GM23338 (cell line): ENCODE measurements at regions not wholly inside any gene's neighbourhood (a gene's known extent, or its start where the extent isn't known, plus 50 kb on each side); places are given as distances from the start of the nearest gene placed in this dataset.

Experiments used
- ATAC-seq: fragments of 200-7000 bp; cut with Tn5 transposase; 3 replicates; pipeline ENCODE4 v1.9.1; 2020
- DNase-seq: peaks from one replicate; pipeline ENCODE4 v3.0.0-alpha.2; 2015; ENCODE audit warnings: low spot score
- H2AFZ ChIP-seq: fragments of 200-600 bp; sonication (generic); 2 replicates; pipeline ENCODE4 v1.8.0; 2016; ENCODE audit warnings: antibody characterized with exemption, mild to moderate bottlenecking, moderate library complexity
- H3F3A ChIP-seq: fragments of 200-600 bp; sonication (generic); replicated peaks from 2 replicates; pipeline ENCODE4 v1.8.0; 2017; ENCODE audit warnings: antibody characterized with exemption, mixed run types, low read depth
- H3K27ac ChIP-seq: fragments of 200-600 bp; sonication (generic); 2 replicates; pipeline ENCODE4 v1.6.1; 2016; ENCODE audit warnings: low read depth
- H3K27me3 ChIP-seq: fragments of 200-600 bp; sonication (generic); 2 replicates; pipeline ENCODE4 v1.8.0; 2016; ENCODE audit warnings: mild to moderate bottlenecking, mixed run types, moderate library complexity; ENCODE audit not compliant: insufficient read depth
- H3K36me3 ChIP-seq: fragments of 200-600 bp; sonication (generic); 2 replicates; pipeline ENCODE4 v1.8.0; 2016; ENCODE audit warnings: mild to moderate bottlenecking; ENCODE audit not compliant: insufficient read depth
- H3K4me1 ChIP-seq: fragments of 200-600 bp; sonication (generic); 2 replicates; pipeline ENCODE4 v1.8.0; 2016; ENCODE audit warnings: mild to moderate bottlenecking, moderate library complexity; ENCODE audit not compliant: insufficient read depth
- H3K4me2 ChIP-seq: fragments of 200-600 bp; sonication (generic); 2 replicates; pipeline ENCODE4 v1.7.1; 2017; ENCODE audit warnings: mixed run types
- H3K4me3 ChIP-seq: fragments of 200-600 bp; sonication (generic); 2 replicates; pipeline ENCODE4 v1.6.1; 2016; ENCODE audit warnings: mixed run types
- H3K79me2 ChIP-seq: fragments of 200-600 bp; sonication (generic); replicated peaks from 2 replicates; pipeline ENCODE4 v1.8.0; 2017; ENCODE audit warnings: mild to moderate bottlenecking; ENCODE audit not compliant: insufficient read depth
- H3K9me2 ChIP-seq: fragments of 200-600 bp; sonication (generic); 2 replicates; pipeline ENCODE4 v1.8.0; 2017; ENCODE audit not compliant: insufficient read depth
- H4K20me1 ChIP-seq: fragments of 200-600 bp; sonication (generic); replicated peaks from 2 replicates; pipeline ENCODE4 v1.8.0; 2017; ENCODE audit warnings: mild to moderate bottlenecking; ENCODE audit not compliant: insufficient read depth
- H3K27ac Mint-ChIP-seq: 2 replicates; pipeline ENCODE4 v1.8.0; 2020; ENCODE audit warnings: inconsistent platforms, mild to moderate bottlenecking, moderate library complexity, mixed read lengths
- H3K27me3 Mint-ChIP-seq: 3 replicates; pipeline ENCODE4 v1.8.0; 2022; ENCODE audit warnings: low read depth, mild to moderate bottlenecking, moderate library complexity, mixed read lengths, inconsistent platforms; ENCODE audit not compliant: insufficient read depth, poor library complexity
- H3K36me3 Mint-ChIP-seq: 3 replicates; pipeline ENCODE4 v1.8.0; 2021; ENCODE audit warnings: low read depth, mild to moderate bottlenecking, inconsistent platforms, moderate library complexity, mixed read lengths
- H3K4me1 Mint-ChIP-seq: 3 replicates; pipeline ENCODE4 v1.8.0; 2020; ENCODE audit warnings: mild to moderate bottlenecking, inconsistent platforms, mixed read lengths
- H3K4me3 Mint-ChIP-seq: 3 replicates; pipeline ENCODE4 v1.8.0; 2021; ENCODE audit warnings: moderate library complexity, mild to moderate bottlenecking, inconsistent platforms, mixed read lengths
- H3K9me3 Mint-ChIP-seq: 3 replicates; pipeline ENCODE4 v1.8.0; 2020; ENCODE audit warnings: moderate library complexity, mild to moderate bottlenecking, inconsistent platforms, mixed read lengths
- ETS1 ChIP-seq: IDR thresholded peaks from 2 replicates; pipeline ENCODE4 v1.6.1; 2016; ENCODE audit warnings: antibody characterized with exemption
- EZH2 ChIP-seq: fragments of 200-600 bp; sonication (generic); IDR thresholded peaks from one replicate; pipeline ENCODE4 v1.8.0; 2017; ENCODE audit warnings: antibody characterized with exemption, mild to moderate bottlenecking, low read depth; ENCODE audit not compliant: unreplicated experiment
- NANOG ChIP-seq: IDR thresholded peaks from 2 replicates; pipeline ENCODE4 v1.6.1; 2016; ENCODE audit warnings: antibody characterized with exemption, borderline replicate concordance
- POLR2AphosphoS5 ChIP-seq: IDR thresholded peaks from 2 replicates; pipeline ENCODE4 v1.6.1; 2016; ENCODE audit warnings: antibody characterized with exemption, low read depth
- REST ChIP-seq: IDR thresholded peaks from one replicate; pipeline ENCODE4 v1.6.1; 2018; ENCODE audit warnings: antibody characterized with exemption; ENCODE audit not compliant: unreplicated experiment
- ZNF462 ChIP-seq: fragments of 250-450 bp; sonication (Bioruptor Pico); IDR thresholded peaks from 2 replicates; pipeline ENCODE4 v1.5.0; 2020; ENCODE audit warnings: mild to moderate bottlenecking, moderate library complexity

GRCh38 chr7:33788531-33788930 is 116.8 kb upstream of the BMPER start:
- Histone ChIP-seq H3K27me3 (no peaks in the 10 kb centered on the region), H3K79me2 (no peaks in the 10 kb centered on the region), H2AFZ (no peak overlapping the region), H3K4me1 (peaks cover 24% of the 10 kb centered on the region), H3K4me3 (no peak overlapping the region), H3K27ac (no peak overlapping the region), H4K20me1 (no peaks in the 10 kb centered on the region), H3K36me3 (no peaks in the 10 kb centered on the region), H3K9me2 (peaks cover 18% of the 10 kb centered on the region), H3K4me2 (no peak overlapping the region), H3F3A (no peaks in the 10 kb centered on the region)
- no peak for ATAC-seq
- no peak for DNase-seq
- Mint-ChIP-seq H3K9me3 (no peaks in the 10 kb centered on the region), H3K4me3 (no peak overlapping the region), H3K27me3 (peaks cover 3% of the 10 kb centered on the region), H3K36me3 (no peaks in the 10 kb centered on the region), H3K4me1 (peaks cover 20% of the 10 kb centered on the region), H3K27ac (no peak overlapping the region)
- no peak for TF ChIP-seq ETS1
- TF ChIP-seq EZH2: no peak
- TF ChIP-seq REST: no peak
- no peak for TF ChIP-seq ZNF462 (CRISPR knock-in tag)
- no peak for TF ChIP-seq NANOG
- TF ChIP-seq POLR2AphosphoS5: no peak
